Spleen (tissue), 11 donors: ENCODE measurements at regions not wholly inside any gene's neighbourhood (a gene's known extent, or its start where the extent isn't known, plus 50 kb on each side); places are given as distances from the start of the nearest gene placed in this dataset.

ENCODE experiments used
- DNase-seq: peaks from one replicate; pipeline ENCODE4 v3.0.0-alpha.2; 2020
- H3K27ac ChIP-seq, 8 donors: fragments of 200-600 bp; sonication (generic) in 7 of 8; 1 replicate in 4 of 8; 2 replicates in 4 of 8; pipeline versions ENCODE4 v1.5.0 to v1.8.0; 2016 to 2021; ENCODE audit warnings: inconsistent platforms in 4 of 8, mild to moderate bottlenecking in 4 of 8, moderate library complexity in 1 of 8
- H3K27me3 ChIP-seq, 7 donors: fragments of 200-600 bp; sonication (generic) in 6 of 7; replicated peaks in 1 of 7; 1 replicate in 4 of 7; 2 replicates in 3 of 7; pipeline versions ENCODE4 v1.5.0 to v1.8.0; 2016 to 2021; ENCODE audit warnings: inconsistent platforms in 3 of 7, mild to moderate bottlenecking in 1 of 7
- H3K36me3 ChIP-seq, 6 donors: fragments of 200-600 bp; sonication (generic) in 5 of 6; 1 replicate in 4 of 6; 2 replicates in 2 of 6; pipeline versions ENCODE4 v1.5.0 to v1.8.0; 2016 to 2021; ENCODE audit warnings: inconsistent platforms in 2 of 6
- H3K4me1 ChIP-seq, 6 donors: fragments of 200-600 bp; sonication (generic) in 5 of 6; 1 replicate in 3 of 6; 2 replicates in 3 of 6; pipeline versions ENCODE4 v1.5.0 to v1.8.0; 2016 to 2021; ENCODE audit warnings: inconsistent platforms in 3 of 6
- H3K4me3 ChIP-seq, 8 donors: fragments of 200-600 bp; sonication (generic) in 7 of 8; 1 replicate in 4 of 8; 2 replicates in 4 of 8; pipeline versions ENCODE4 v1.5.0 to v1.8.0; 2016 to 2021; ENCODE audit warnings: inconsistent platforms in 4 of 8, mild to moderate bottlenecking in 4 of 8, moderate library complexity in 2 of 8
- H3K9me3 ChIP-seq, 8 donors: fragments of 200-600 bp; sonication (generic) in 7 of 8; 1 replicate in 4 of 8; 2 replicates in 4 of 8; pipeline versions ENCODE4 v1.5.0 to v1.8.0; 2016 to 2021; ENCODE audit warnings: inconsistent platforms in 4 of 8
- POLR2A ChIP-seq, 3 donors: fragments of 450-650 bp; IDR thresholded peaks; one replicate each; pipeline ENCODE4 v1.5.1; 2017; ENCODE audit warnings: antibody characterized with exemption in 3 of 3, mild to moderate bottlenecking in 1 of 3
- POLR2AphosphoS5 ChIP-seq, 3 donors: sonication (generic); formaldehyde crosslinking; IDR thresholded peaks; one replicate each; pipeline ENCODE4 v1.5.1; 2017; ENCODE audit warnings: antibody characterized with exemption in 3 of 3
- WGBS, 5 donors: extraction: QIAGEN DNeasy Blood & Tissue Kit in 3 of 5; methylation state at CpG; one replicate each; pipeline versions ENCODE4 v1.1.5 to v1.1.7; 2013 to 2018; 5-methylcytosine and 5-hydroxymethylcytosine counted together
- intact Hi-C: fragments of 100-400 bp; cut with DNase I; formaldehyde crosslinking; loops from one replicate; pipeline ENCODE4 v1.15.0; 2023; ENCODE audit warnings: low total_unique reads
- TF ChIP-seq, protein P1 (sequence below), 11 experiments: fragments of 200-600 bp in 7 of 11; fragments of 450-650 bp in 4 of 11; sonication (generic) in 4 of 11; IDR thresholded peaks in 8 of 11; conservative IDR thresholded peaks in 3 of 11; 1 replicate in 7 of 11; 2 replicates in 4 of 11; pipeline versions ENCODE4 v1.4.0 to v1.8.0; 2016 to 2021; ENCODE audit warnings: antibody characterized with exemption in 11 of 11, inconsistent platforms in 4 of 11, mild to moderate bottlenecking in 1 of 11
- donor health status: healthy with polysubstance abuse.
- donor health status: DM: no; HTN: no; CAD: no; lungs with moderate emphysema.
- donor health status: DM: no; HTN: no; CAD: no.
- donor health status: Bipolar disorder and iron deficiency.
- donor health status: healthy.
- donor health status: DM: no; HTN: no; CAD: no.
- donor health status: DM: yes; HTN: yes; CAD: no.

DNA sequence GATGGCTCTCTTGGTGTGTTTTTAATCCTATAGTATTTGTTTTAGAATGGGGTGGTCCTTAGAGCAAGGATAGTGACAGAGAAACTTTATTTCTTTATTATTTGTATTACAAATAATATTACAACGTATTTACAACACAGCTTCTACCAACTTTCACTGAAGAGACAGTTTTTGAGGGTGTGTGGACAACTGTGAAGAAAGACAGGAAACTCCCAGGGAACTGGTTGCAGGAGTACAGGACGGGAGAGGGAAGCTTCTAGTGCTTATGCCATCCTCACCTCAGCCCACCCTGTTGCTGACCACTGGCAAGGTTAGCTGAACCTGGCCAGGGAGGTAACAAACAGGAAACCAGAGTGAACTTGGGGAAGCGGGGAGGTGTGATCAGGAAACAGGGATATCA lies 251.7 kb downstream of the BCL11A start:
- intact Hi-C loops: no loop called here

DNA sequence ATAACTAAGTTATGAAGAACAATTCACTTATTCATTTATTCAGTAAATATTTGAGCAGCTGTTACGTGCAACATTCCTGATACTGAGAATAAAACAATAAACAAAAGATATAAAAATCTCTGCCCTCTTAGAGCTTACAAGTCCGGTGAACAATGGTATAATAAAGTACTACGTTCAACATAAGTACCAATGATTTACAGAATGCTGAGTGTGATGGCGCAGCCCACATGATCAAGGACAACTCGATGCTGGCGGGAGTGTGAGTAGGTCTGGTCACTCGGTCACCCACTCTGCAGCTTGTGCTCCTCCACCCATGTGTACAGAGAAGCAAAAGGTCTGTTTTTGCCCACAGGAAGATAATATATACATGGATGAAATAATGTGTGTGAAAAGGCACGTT lies 254.3 kb downstream of the BCL11A start:
- H3K27ac ChIP-seq: no peak overlapping the region
- no peak overlapping the region for H3K4me3 ChIP-seq
- H3K9me3 ChIP-seq: no peaks in the 10 kb centered on the region
- TF ChIP-seq POLR2A (IDR thresholded peaks at IDR 0.05): no peak
- TF ChIP-seq, protein P1, sequence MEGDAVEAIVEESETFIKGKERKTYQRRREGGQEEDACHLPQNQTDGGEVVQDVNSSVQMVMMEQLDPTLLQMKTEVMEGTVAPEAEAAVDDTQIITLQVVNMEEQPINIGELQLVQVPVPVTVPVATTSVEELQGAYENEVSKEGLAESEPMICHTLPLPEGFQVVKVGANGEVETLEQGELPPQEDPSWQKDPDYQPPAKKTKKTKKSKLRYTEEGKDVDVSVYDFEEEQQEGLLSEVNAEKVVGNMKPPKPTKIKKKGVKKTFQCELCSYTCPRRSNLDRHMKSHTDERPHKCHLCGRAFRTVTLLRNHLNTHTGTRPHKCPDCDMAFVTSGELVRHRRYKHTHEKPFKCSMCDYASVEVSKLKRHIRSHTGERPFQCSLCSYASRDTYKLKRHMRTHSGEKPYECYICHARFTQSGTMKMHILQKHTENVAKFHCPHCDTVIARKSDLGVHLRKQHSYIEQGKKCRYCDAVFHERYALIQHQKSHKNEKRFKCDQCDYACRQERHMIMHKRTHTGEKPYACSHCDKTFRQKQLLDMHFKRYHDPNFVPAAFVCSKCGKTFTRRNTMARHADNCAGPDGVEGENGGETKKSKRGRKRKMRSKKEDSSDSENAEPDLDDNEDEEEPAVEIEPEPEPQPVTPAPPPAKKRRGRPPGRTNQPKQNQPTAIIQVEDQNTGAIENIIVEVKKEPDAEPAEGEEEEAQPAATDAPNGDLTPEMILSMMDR (IDR thresholded peaks at IDR 0.05 in 8 of 11, conservative IDR thresholded peaks at IDR 0.05 in 3 of 11): no peak
- no peak for TF ChIP-seq POLR2AphosphoS5 (IDR thresholded peaks at IDR 0.05)
- 85 to 94% (median 88%) methylated on average over 8 of the region's 8 CpGs for WGBS, 5 donors
- no peak for DNase-seq
- H3K36me3 ChIP-seq: no peaks in the 10 kb centered on the region
- intact Hi-C loops: no loop called here
- H3K4me1 ChIP-seq: peaks cover 0 to 14% (median 3%) of the 10 kb centered on the region in 6 donors
- no peaks in the 10 kb centered on the region for H3K27me3 ChIP-seq

More for the DNA sequence above, 251.7 kb downstream of the BCL11A start:
- no peaks in the 10 kb centered on the region for H3K27me3 ChIP-seq
- 35 to 77% (median 60%) methylated on average over 3 of the region's 3 CpGs for WGBS, 5 donors
- H3K27ac ChIP-seq: no peak overlapping the region
- DNase-seq: no peak
- TF ChIP-seq, protein P1 (IDR thresholded peaks at IDR 0.05 in 8 of 11, conservative IDR thresholded peaks at IDR 0.05 in 3 of 11): no peak
- TF ChIP-seq POLR2AphosphoS5 (IDR thresholded peaks at IDR 0.05) (no peak), POLR2A (IDR thresholded peaks at IDR 0.05) (no peak)
- no peaks in the 10 kb centered on the region for H3K9me3 ChIP-seq
- no peaks in the 10 kb centered on the region for H3K36me3 ChIP-seq
- H3K4me3 ChIP-seq: no peak overlapping the region
- H3K4me1 ChIP-seq: peaks cover 0 to 21% (median 3%) of the 10 kb centered on the region in 6 donors

DNA sequence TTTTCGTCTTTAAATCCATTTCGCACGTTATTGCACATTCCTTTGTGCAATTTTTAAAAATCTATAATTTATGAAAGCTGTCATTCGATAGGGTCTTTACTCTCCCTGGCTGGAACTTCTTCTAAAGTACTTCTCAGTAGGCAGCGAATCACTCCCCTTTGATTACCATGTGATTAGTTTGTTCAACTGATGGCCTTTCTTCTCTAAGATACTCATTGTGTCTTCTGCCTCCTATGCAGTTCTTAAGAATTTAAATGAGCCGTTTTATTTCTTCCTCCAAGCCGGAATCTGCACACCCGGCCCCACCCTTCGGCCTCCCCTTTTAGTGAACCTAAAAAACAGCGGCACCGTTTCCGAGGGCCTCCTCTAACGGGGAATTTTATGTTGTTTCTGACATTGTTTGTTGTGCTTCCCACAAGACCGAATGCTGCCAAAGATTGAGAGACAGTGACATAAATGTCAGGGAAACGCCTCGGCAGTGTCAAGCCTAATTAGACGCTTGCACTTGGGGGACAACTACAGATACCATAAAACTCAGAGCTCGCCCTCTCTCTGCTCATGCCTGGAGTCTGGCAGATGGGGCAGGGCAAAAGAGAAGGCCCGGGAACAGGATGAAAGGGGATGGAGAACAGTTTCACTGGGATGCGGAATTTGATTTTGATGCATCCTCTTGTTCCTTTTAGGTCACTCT lies 255.3 kb downstream of the BCL11A start:
- no peak overlapping the region for H3K27ac ChIP-seq
- no peaks in the 10 kb centered on the region for H3K36me3 ChIP-seq
- H3K9me3 ChIP-seq: no peaks in the 10 kb centered on the region
- DNase-seq: no peak
- TF ChIP-seq POLR2A (IDR thresholded peaks at IDR 0.05) (no peak), POLR2AphosphoS5 (IDR thresholded peaks at IDR 0.05) (no peak)
- TF ChIP-seq, protein P1 (IDR thresholded peaks at IDR 0.05 in 8 of 11, conservative IDR thresholded peaks at IDR 0.05 in 3 of 11): no peak
- intact Hi-C loops: no loop called here
- peaks cover 0 to 8% (median 2%) of the 10 kb centered on the region in 6 donors for H3K4me1 ChIP-seq
- H3K4me3 ChIP-seq: no peak overlapping the region
- no peaks in the 10 kb centered on the region for H3K27me3 ChIP-seq
- WGBS, 5 donors: 87 to 93% (median 90%) methylated on average over 20 of the region's 20 CpGs

DNA sequence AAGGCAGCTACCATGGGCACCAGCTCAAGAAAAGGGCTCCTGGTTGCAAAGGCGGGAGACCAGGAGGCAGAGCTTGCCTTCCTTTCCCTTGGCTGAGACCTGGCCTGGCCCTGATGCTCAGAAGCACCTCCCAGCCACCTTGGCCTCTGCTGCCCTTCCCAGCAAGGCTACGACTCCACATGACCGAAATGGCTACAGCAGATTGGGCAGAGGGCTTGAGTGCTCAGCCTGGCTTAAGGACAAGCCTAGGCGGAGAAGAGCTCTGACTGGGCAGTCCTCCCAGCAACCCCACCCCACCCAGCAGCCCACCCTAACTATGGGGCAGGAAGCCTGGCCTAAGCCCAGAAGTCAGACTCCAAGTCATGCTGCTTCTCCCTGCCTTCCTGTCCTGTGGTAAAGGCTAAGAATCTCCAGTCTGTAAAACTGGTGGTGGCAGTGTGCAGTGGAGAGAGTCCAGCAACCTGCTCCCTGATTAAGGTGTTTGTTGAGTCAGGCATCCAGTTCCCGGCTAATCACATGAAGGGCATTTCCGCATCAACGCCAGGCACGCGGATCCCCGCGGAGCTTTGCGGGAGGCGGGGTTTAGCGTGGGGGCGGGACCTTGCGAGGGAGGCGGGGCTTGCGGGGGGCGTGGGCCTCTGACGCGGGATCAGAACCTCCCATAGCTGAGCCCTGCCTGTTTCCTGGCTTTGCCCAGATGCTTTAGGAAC lies 256.0 kb downstream of the BCL11A start:
- H3K36me3 ChIP-seq: no peaks in the 10 kb centered on the region
- no peak overlapping the region for H3K27ac ChIP-seq
- H3K4me1 ChIP-seq: peaks cover 0 to under 1% (median 0%) of the 10 kb centered on the region in 6 donors
- intact Hi-C loops: no loop called here
- H3K9me3 ChIP-seq: no peaks in the 10 kb centered on the region
- 50 to 87% (median 70%) methylated on average over 19 to 21 of the region's 21 CpGs for WGBS, 5 donors
- no peak for DNase-seq
- no peaks in the 10 kb centered on the region for H3K27me3 ChIP-seq
- TF ChIP-seq POLR2AphosphoS5 (IDR thresholded peaks at IDR 0.05): no peak
- TF ChIP-seq, protein P1 (IDR thresholded peaks at IDR 0.05 in 8 of 11, conservative IDR thresholded peaks at IDR 0.05 in 3 of 11): no peak
- no peak for TF ChIP-seq POLR2A (IDR thresholded peaks at IDR 0.05)
- no peak overlapping the region for H3K4me3 ChIP-seq
